ENCODE measurements at regions not wholly inside any gene's neighbourhood (a gene's known extent, or its start where the extent isn't known, plus 50 kb on each side); places are given as distances from the start of the nearest gene placed in this dataset.
"Not testable (repeated sequence)": the region's sequence is repeated elsewhere in the genome, so short reads cannot be mapped to it uniquely, and the experiment has no call there.

- DNase-seq (ENCODE audit: low spot score): no peak
Measured at GRCh38 chr15:39031596-39031995, 467.0 kb upstream of the RASGRP1 start.

GRCh38 chr15:39034816-39035215 is 470.2 kb upstream of the RASGRP1 start:
- no peak for DNase-seq (ENCODE audit: low spot score)

GRCh38 chr15:39037611-39038010 is 473.0 kb upstream of the RASGRP1 start:
- not testable (repeated sequence) for DNase-seq (ENCODE audit: low spot score)

GRCh38 chr15:39040861-39041260 is 476.2 kb upstream of the RASGRP1 start:
- no peak for DNase-seq (ENCODE audit: low spot score)

- no peak for DNase-seq (ENCODE audit: low spot score)
Measured at GRCh38 chr15:39041979-39042495, 477.4 kb upstream of the RASGRP1 start.

GRCh38 chr15:39051626-39052322 is 487.2 kb upstream of the RASGRP1 start:
- DNase-seq (ENCODE audit: low spot score): no peak

- no peak for DNase-seq (ENCODE audit: low spot score)
Measured at GRCh38 chr15:39052323-39052705, 487.7 kb upstream of the RASGRP1 start.

- no peak for DNase-seq (ENCODE audit: low spot score)
Measured at GRCh38 chr15:39053480-39053879, 488.9 kb upstream of the RASGRP1 start.

- DNase-seq (ENCODE audit: low spot score): no peak
Measured at GRCh38 chr15:39054128-39054732, 489.6 kb upstream of the RASGRP1 start.

GRCh38 chr15:39056357-39056756 is 491.7 kb upstream of the RASGRP1 start:
- no peak for DNase-seq (ENCODE audit: low spot score)

GRCh38 chr15:39058351-39059131 is 493.9 kb upstream of the RASGRP1 start:
- no peak for DNase-seq (ENCODE audit: low spot score)

GRCh38 chr15:39059917-39060316 is 495.3 kb upstream of the RASGRP1 start:
- DNase-seq (ENCODE audit: low spot score): no peak

- DNase-seq (ENCODE audit: low spot score): no peak
Measured at GRCh38 chr15:39061952-39062464, 497.4 kb upstream of the RASGRP1 start.

- DNase-seq (ENCODE audit: low spot score): no peak
Measured at GRCh38 chr15:39066677-39067076, 502.1 kb upstream of the RASGRP1 start.

GRCh38 chr15:39074341-39074985 is 506.4 kb upstream of the THBS1 start:
- no peak for DNase-seq (ENCODE audit: low spot score)

- DNase-seq (ENCODE audit: low spot score): no peak
Measured at GRCh38 chr15:39075311-39075710, 505.6 kb upstream of the THBS1 start.

GRCh38 chr15:39075756-39076341 is 505.0 kb upstream of the THBS1 start:
- no peak for DNase-seq (ENCODE audit: low spot score)

- DNase-seq (ENCODE audit: low spot score): no peak
Measured at GRCh38 chr15:39078026-39078425, 502.9 kb upstream of the THBS1 start.

GRCh38 chr15:39079296-39079847 is 501.5 kb upstream of the THBS1 start:
- no peak for DNase-seq (ENCODE audit: low spot score)

GRCh38 chr15:39083213-39083612 is 497.7 kb upstream of the THBS1 start:
- no peak for DNase-seq (ENCODE audit: low spot score)

Data from SW480 (cell line).